DOHH2 (cell line): ENCODE measurements at regions not wholly inside any gene's neighbourhood (a gene's known extent, or its start where the extent isn't known, plus 50 kb on each side); places are given as distances from the start of the nearest gene placed in this dataset.

ENCODE experiments used
- EZH2phosphoT487 ChIP-seq: fragments of 200-600 bp; sonication (generic); IDR thresholded peaks from 2 replicates; pipeline ENCODE4 v1.6.1; 2017; ENCODE audit warnings: borderline replicate concordance, mild to moderate bottlenecking, antibody characterized with exemption, low read length, moderate library complexity, mixed read lengths
- TF ChIP-seq, protein P1 (sequence below): fragments of 200-600 bp; sonication (generic); IDR thresholded peaks from one replicate; pipeline ENCODE4 v1.5.1; 2014; ENCODE audit warnings: antibody characterized with exemption, mild to moderate bottlenecking, low read depth, low read length; ENCODE audit not compliant: poor library complexity, severe bottlenecking

DNA sequence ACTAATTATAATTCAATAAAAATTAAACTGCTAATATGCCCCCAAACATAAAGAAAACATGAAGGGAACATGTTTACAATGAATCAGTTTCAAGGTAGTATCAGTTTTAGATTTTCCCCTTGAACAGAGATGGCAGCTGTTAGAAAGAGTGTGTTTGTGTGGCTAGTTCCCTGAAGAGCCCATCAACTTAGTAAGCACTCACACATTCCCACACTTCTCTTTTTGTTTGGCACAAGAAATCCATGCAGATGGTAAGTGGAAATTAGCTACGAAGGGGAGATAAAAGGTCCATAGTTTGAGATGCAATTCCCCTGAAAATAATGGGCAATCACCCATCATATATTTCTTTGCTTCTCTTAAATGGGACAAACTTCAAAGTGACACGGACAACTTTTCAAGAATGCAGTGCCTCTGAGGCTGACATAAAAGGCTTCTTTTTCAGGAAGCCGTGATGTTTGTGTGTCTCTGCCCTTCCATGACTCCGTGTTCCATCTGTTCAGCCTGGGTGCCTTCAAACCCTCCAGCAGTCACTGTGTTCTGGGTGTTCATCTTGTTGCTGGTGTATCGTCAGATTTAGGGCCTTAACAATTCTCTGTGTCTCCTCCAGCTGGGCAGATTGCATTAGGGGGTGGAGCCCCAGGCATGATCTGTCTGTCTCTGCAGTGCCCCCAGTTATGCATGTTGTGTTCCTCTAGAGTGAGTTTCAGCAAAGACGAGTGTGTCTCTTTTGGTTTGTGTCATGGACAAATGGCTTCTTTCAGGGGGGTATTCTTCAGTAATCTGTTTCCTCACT lies 259.5 kb upstream of the NPY start:
- TF ChIP-seq, protein P1, sequence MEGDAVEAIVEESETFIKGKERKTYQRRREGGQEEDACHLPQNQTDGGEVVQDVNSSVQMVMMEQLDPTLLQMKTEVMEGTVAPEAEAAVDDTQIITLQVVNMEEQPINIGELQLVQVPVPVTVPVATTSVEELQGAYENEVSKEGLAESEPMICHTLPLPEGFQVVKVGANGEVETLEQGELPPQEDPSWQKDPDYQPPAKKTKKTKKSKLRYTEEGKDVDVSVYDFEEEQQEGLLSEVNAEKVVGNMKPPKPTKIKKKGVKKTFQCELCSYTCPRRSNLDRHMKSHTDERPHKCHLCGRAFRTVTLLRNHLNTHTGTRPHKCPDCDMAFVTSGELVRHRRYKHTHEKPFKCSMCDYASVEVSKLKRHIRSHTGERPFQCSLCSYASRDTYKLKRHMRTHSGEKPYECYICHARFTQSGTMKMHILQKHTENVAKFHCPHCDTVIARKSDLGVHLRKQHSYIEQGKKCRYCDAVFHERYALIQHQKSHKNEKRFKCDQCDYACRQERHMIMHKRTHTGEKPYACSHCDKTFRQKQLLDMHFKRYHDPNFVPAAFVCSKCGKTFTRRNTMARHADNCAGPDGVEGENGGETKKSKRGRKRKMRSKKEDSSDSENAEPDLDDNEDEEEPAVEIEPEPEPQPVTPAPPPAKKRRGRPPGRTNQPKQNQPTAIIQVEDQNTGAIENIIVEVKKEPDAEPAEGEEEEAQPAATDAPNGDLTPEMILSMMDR = no peak
- no peak for TF ChIP-seq EZH2phosphoT487
